ENCODE measurements at regions not wholly inside any gene's neighbourhood (a gene's known extent, or its start where the extent isn't known, plus 50 kb on each side); places are given as distances from the start of the nearest gene placed in this dataset.

- H3K27ac ChIP-seq, result no peak overlapping the region
- no peak for TF ChIP-seq ZFX (IDR thresholded peaks at IDR 0.05)
Measured at GRCh38 chr1:213840575-213840974, 147.2 kb upstream of the PROX1 start.

GRCh38 chr1:213844632-213845031, 143.1 kb upstream of the PROX1 start:
- TF ChIP-seq CTCF (conservative IDR thresholded peaks at IDR 0.05) (no peak), ZFX (IDR thresholded peaks at IDR 0.05) (no peak)
- no peak overlapping the region for H3K27ac ChIP-seq

GRCh38 chr1:213852107-213852506, 135.7 kb upstream of the PROX1 start:
- H3K27ac ChIP-seq, result no peak overlapping the region
- TF ChIP-seq ZFX (IDR thresholded peaks at IDR 0.05) (no peak), CTCF (conservative IDR thresholded peaks at IDR 0.05) (no peak)

GRCh38 chr1:213858581-213858980, 129.2 kb upstream of the PROX1 start:
- H3K27ac ChIP-seq, result no peak overlapping the region
- TF ChIP-seq ZFX (IDR thresholded peaks at IDR 0.05) (no peak), CTCF (conservative IDR thresholded peaks at IDR 0.05) (no peak)

- no peak overlapping the region for H3K27ac ChIP-seq
- TF ChIP-seq ZFX (IDR thresholded peaks at IDR 0.05) (no peak), CTCF (conservative IDR thresholded peaks at IDR 0.05) (no peak)
Measured at GRCh38 chr1:213861841-213862240, 125.9 kb upstream of the PROX1 start.

GRCh38 chr1:213864091-213864490, 123.7 kb upstream of the PROX1 start:
- H3K27ac ChIP-seq, result no peak overlapping the region

GRCh38 chr1:213868482-213868881, 119.3 kb upstream of the PROX1 start:
- H3K27ac ChIP-seq, result no peak overlapping the region
- no peak for TF ChIP-seq CTCF (conservative IDR thresholded peaks at IDR 0.05)
- no peak for TF ChIP-seq ZFX (IDR thresholded peaks at IDR 0.05)

More at GRCh38 chr1:213864091-213864490, 123.7 kb upstream of the PROX1 start:
- no peak for TF ChIP-seq CTCF (conservative IDR thresholded peaks at IDR 0.05)
- no peak for TF ChIP-seq ZFX (IDR thresholded peaks at IDR 0.05)

- TF ChIP-seq ZFX (IDR thresholded peaks at IDR 0.05) (no peak), CTCF (conservative IDR thresholded peaks at IDR 0.05) (no peak)
- H3K27ac ChIP-seq, result no peak overlapping the region
Measured at GRCh38 chr1:213871179-213871578, 116.6 kb upstream of the PROX1 start.
